ENCODE measurements at regions not wholly inside any gene's neighbourhood (a gene's known extent, or its start where the extent isn't known, plus 50 kb on each side); places are given as distances from the start of the nearest gene placed in this dataset.

- TF ChIP-seq, protein P1, sequence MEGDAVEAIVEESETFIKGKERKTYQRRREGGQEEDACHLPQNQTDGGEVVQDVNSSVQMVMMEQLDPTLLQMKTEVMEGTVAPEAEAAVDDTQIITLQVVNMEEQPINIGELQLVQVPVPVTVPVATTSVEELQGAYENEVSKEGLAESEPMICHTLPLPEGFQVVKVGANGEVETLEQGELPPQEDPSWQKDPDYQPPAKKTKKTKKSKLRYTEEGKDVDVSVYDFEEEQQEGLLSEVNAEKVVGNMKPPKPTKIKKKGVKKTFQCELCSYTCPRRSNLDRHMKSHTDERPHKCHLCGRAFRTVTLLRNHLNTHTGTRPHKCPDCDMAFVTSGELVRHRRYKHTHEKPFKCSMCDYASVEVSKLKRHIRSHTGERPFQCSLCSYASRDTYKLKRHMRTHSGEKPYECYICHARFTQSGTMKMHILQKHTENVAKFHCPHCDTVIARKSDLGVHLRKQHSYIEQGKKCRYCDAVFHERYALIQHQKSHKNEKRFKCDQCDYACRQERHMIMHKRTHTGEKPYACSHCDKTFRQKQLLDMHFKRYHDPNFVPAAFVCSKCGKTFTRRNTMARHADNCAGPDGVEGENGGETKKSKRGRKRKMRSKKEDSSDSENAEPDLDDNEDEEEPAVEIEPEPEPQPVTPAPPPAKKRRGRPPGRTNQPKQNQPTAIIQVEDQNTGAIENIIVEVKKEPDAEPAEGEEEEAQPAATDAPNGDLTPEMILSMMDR (IDR thresholded peaks at IDR 0.05; ENCODE audit: borderline replicate concordance, extremely low read depth, low read length, poor library complexity, severe bottlenecking) = no peak
- TF ChIP-seq EZH2 (IDR thresholded peaks at IDR 0.05; ENCODE audit: borderline replicate concordance, low read depth, low read length, severe bottlenecking) = no peak
Observed at GRCh38 chr13:50711131-50711815, 132.2 kb downstream of the DLEU7 start.
